G401 (cell line): ENCODE measurements at regions not wholly inside any gene's neighbourhood (a gene's known extent, or its start where the extent isn't known, plus 50 kb on each side); places are given as distances from the start of the nearest gene placed in this dataset.
A peak's percentile ranks its signal among the peaks of the same experiment; 100 is the strongest.

Experiments used
- DNase-seq: peaks from one replicate; pipeline ENCODE4 v3.0.0-alpha.2; 2015; ENCODE audit warnings: low spot score
- in situ Hi-C: cut with HindIII; loops from 2 replicates; pipeline ENCODE4 v1.10.0; 2016; ENCODE audit warnings: low sequenced_read_pairs, mixed read lengths

- DNase-seq, result no peak
- in situ Hi-C loops, result no loop called here
These were observed 210.4 kb upstream of the PRICKLE1 start for GRCh38 chr12:42799966-42800365.

- no peak for DNase-seq
- in situ Hi-C loops, result no loop called here
These were observed 209.4 kb upstream of the PRICKLE1 start for GRCh38 chr12:42798811-42799438.

GRCh38 chr12:42794806-42795205 lies 205.3 kb upstream of the PRICKLE1 start:
- no peak for DNase-seq
- in situ Hi-C loops, result no loop called here

- DNase-seq, result no peak
- in situ Hi-C loops, result no loop called here
These were observed 203.6 kb upstream of the PRICKLE1 start for GRCh38 chr12:42793166-42793565.

- DNase-seq, result no peak
- in situ Hi-C loops, result no loop called here
These were observed 202.7 kb upstream of the PRICKLE1 start for GRCh38 chr12:42792265-42792664.

- DNase-seq, result no peak
- in situ Hi-C loops, result no loop called here
These were observed 201.9 kb upstream of the PRICKLE1 start for GRCh38 chr12:42791399-42791798.

GRCh38 chr12:42790761-42791151 lies 201.2 kb upstream of the PRICKLE1 start:
- DNase-seq, result peak; percentile 9
- in situ Hi-C loops, result no loop called here

- DNase-seq, result peak; percentile 7
- in situ Hi-C loops, result no loop called here
These were observed 200.5 kb upstream of the PRICKLE1 start for GRCh38 chr12:42789808-42790760.

GRCh38 chr12:42786400-42787148 lies 197.0 kb upstream of the PRICKLE1 start:
- in situ Hi-C loops, result no loop called here
- no peak for DNase-seq

- in situ Hi-C loops, result no loop called here
- DNase-seq, result no peak
These were observed 196.4 kb upstream of the PRICKLE1 start for GRCh38 chr12:42785944-42786343.

- in situ Hi-C loops, result no loop called here
These were observed 191.1 kb upstream of the PRICKLE1 start for GRCh38 chr12:42780671-42781070.

GRCh38 chr12:42779186-42779859 lies 189.8 kb upstream of the PRICKLE1 start:
- peak; percentile 12 for DNase-seq
- in situ Hi-C loops, result no loop called here

More at GRCh38 chr12:42780671-42781070, 191.1 kb upstream of the PRICKLE1 start:
- DNase-seq, result no peak

- in situ Hi-C loops, result no loop called here
- DNase-seq, result peak; percentile 10
These were observed 186.8 kb upstream of the PRICKLE1 start for GRCh38 chr12:42776396-42776795.

GRCh38 chr12:42774238-42774637 lies 184.7 kb upstream of the PRICKLE1 start:
- in situ Hi-C loops, result no loop called here
- no peak for DNase-seq

GRCh38 chr12:42770261-42770660 lies 180.7 kb upstream of the PRICKLE1 start:
- in situ Hi-C loops, result no loop called here
- DNase-seq, result no peak

- DNase-seq, result no peak
- in situ Hi-C loops, result no loop called here
These were observed 179.9 kb upstream of the PRICKLE1 start for GRCh38 chr12:42769455-42769854.

- no peak for DNase-seq
- in situ Hi-C loops, result no loop called here
These were observed 178.5 kb upstream of the PRICKLE1 start for GRCh38 chr12:42767998-42768397.

GRCh38 chr12:42767326-42767954 lies 177.9 kb upstream of the PRICKLE1 start:
- DNase-seq, result no peak
- in situ Hi-C loops, result no loop called here

GRCh38 chr12:42766754-42767153 lies 177.2 kb upstream of the PRICKLE1 start:
- in situ Hi-C loops, result no loop called here
- no peak for DNase-seq
